ENCODE measurements at regions not wholly inside any gene's neighbourhood (a gene's known extent, or its start where the extent isn't known, plus 50 kb on each side); places are given as distances from the start of the nearest gene placed in this dataset.
"Not testable (repeated sequence)": the region's sequence is repeated elsewhere in the genome, so short reads cannot be mapped to it uniquely, and the experiment has no call there.

DNA sequence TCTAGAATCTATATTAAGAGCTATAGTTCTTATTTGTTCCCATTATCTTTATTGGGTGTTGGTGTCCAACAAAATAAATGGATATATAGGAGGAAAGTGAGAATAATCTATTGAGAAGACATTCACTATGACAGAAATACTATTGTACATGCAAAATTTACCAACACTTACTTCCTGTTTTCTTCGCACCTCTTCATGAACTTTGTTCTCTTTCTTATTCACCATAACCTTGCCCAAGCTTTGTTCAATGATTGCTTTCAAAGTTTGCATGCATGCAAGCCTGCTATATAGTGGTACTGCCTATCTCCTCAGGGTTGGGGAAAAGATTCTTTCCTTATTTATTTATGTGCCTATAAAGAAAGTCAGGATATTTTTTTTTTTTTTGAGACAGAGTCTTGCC is 176.4 kb upstream of the JADE1 start:
- H3K4me1 ChIP-seq: peaks cover 7 to 10% (median 8%) of the 10 kb centered on the region in 4 donors
- ATAC-seq (ENCODE audit: low FRiP score in 2 of 2) (no peak), DNase-seq (no peak)
- 82 to 84% methylated on average over 1 of the region's 1 CpG for WGBS, 2 donors
- H3K9me3 ChIP-seq: no peaks in the 10 kb centered on the region
- H3K4me3 ChIP-seq: no peak overlapping the region
- no peaks in the 10 kb centered on the region for H3K27me3 ChIP-seq
- H3K36me3 ChIP-seq: no peaks in the 10 kb centered on the region
- TF ChIP-seq POLR2AphosphoS5 (IDR thresholded peaks at IDR 0.05) (no peak), POLR2A (IDR thresholded peaks at IDR 0.05) (no peak), EP300 (IDR thresholded peaks at IDR 0.05) (no peak)
- TF ChIP-seq, protein P1, sequence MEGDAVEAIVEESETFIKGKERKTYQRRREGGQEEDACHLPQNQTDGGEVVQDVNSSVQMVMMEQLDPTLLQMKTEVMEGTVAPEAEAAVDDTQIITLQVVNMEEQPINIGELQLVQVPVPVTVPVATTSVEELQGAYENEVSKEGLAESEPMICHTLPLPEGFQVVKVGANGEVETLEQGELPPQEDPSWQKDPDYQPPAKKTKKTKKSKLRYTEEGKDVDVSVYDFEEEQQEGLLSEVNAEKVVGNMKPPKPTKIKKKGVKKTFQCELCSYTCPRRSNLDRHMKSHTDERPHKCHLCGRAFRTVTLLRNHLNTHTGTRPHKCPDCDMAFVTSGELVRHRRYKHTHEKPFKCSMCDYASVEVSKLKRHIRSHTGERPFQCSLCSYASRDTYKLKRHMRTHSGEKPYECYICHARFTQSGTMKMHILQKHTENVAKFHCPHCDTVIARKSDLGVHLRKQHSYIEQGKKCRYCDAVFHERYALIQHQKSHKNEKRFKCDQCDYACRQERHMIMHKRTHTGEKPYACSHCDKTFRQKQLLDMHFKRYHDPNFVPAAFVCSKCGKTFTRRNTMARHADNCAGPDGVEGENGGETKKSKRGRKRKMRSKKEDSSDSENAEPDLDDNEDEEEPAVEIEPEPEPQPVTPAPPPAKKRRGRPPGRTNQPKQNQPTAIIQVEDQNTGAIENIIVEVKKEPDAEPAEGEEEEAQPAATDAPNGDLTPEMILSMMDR (IDR thresholded peaks at IDR 0.05): no peak
- no peak overlapping the region for H3K27ac ChIP-seq

GRCh38 chr4:128630871-128631270 is 178.6 kb upstream of the JADE1 start:
- Histone ChIP-seq H3K4me3 (no peak overlapping the region), H3K9me3 (no peaks in the 10 kb centered on the region), H3K27ac (no peak overlapping the region), H3K27me3 (no peaks in the 10 kb centered on the region), H3K36me3 (no peaks in the 10 kb centered on the region), H3K4me1 (peaks cover 5 to 9% (median 7%) of the 10 kb centered on the region in 4 donors)
- no peak for ATAC-seq (ENCODE audit: low FRiP score in 2 of 2)
- TF ChIP-seq, protein P1 (IDR thresholded peaks at IDR 0.05): no peak
- TF ChIP-seq EP300 (IDR thresholded peaks at IDR 0.05) (no peak), POLR2AphosphoS5 (IDR thresholded peaks at IDR 0.05) (no peak), POLR2A (IDR thresholded peaks at IDR 0.05) (no peak)
- WGBS, 2 donors: 53 to 59% methylated on average over 5 of the region's 5 CpGs
- no peak for DNase-seq

GRCh38 chr4:128623508-128624215 is 185.8 kb upstream of the JADE1 start:
- no peak overlapping the region for H3K4me3 ChIP-seq
- H3K27me3 ChIP-seq: no peaks in the 10 kb centered on the region
- WGBS, 2 donors: 91% methylated on average over 4 of the region's 4 CpGs
- ATAC-seq (ENCODE audit: low FRiP score in 2 of 2): no peak
- H3K36me3 ChIP-seq: no peaks in the 10 kb centered on the region
- no peaks in the 10 kb centered on the region for H3K9me3 ChIP-seq
- no peak overlapping the region for H3K27ac ChIP-seq
- no peaks in the 10 kb centered on the region for H3K4me1 ChIP-seq
- TF ChIP-seq EP300 (IDR thresholded peaks at IDR 0.05) (no peak), POLR2A (IDR thresholded peaks at IDR 0.05) (no peak), POLR2AphosphoS5 (IDR thresholded peaks at IDR 0.05) (no peak)
- TF ChIP-seq, protein P1 (IDR thresholded peaks at IDR 0.05): no peak
- no peak for DNase-seq

- H3K4me3 ChIP-seq; H3K27ac ChIP-seq; H3K4me1 ChIP-seq; H3K27me3 ChIP-seq; ATAC-seq (ENCODE audit: low FRiP score in 2 of 2); H3K36me3 ChIP-seq; DNase-seq; H3K9me3 ChIP-seq: not testable (repeated sequence)
- WGBS, 2 donors: 75 to 83% methylated on average over 7 of the region's 7 CpGs
Measured at GRCh38 chr4:128620279-128620965, 189.1 kb upstream of the JADE1 start.

- no peak for ATAC-seq (ENCODE audit: low FRiP score in 2 of 2)
- Histone ChIP-seq H3K27ac (no peak overlapping the region), H3K9me3 (no peaks in the 10 kb centered on the region), H3K4me1 (no peaks in the 10 kb centered on the region), H3K36me3 (no peaks in the 10 kb centered on the region), H3K27me3 (no peaks in the 10 kb centered on the region), H3K4me3 (no peak overlapping the region)
- no peak for TF ChIP-seq EP300 (IDR thresholded peaks at IDR 0.05)
- TF ChIP-seq, protein P1 (IDR thresholded peaks at IDR 0.05): no peak
- DNase-seq: no peak
Measured at GRCh38 chr4:128615197-128615596, 194.3 kb upstream of the JADE1 start.

Measured in upper lobe of left lung (tissue), 6 donors.